GM12864 (cell line): ENCODE measurements at regions not wholly inside any gene's neighbourhood (a gene's known extent, or its start where the extent isn't known, plus 50 kb on each side); places are given as distances from the start of the nearest gene placed in this dataset.

Experiments
- DNase-seq: peaks from one replicate; pipeline ENCODE4 v3.0.0-alpha.2; 2011; ENCODE audit warnings: low read depth
- H3K4me3 ChIP-seq: 2 replicates; pipeline ENCODE4 v1.5.1; 2011; ENCODE audit warnings: mild to moderate bottlenecking, low read depth, low read length, control low read depth
- TF ChIP-seq, protein P1 (sequence below): IDR thresholded peaks from 2 replicates; pipeline ENCODE4 v1.5.1; 2011; ENCODE audit warnings: low read depth, mild to moderate bottlenecking, moderate library complexity, low read length, control low read depth, inconsistent platforms; ENCODE audit errors: missing control alignments

DNA sequence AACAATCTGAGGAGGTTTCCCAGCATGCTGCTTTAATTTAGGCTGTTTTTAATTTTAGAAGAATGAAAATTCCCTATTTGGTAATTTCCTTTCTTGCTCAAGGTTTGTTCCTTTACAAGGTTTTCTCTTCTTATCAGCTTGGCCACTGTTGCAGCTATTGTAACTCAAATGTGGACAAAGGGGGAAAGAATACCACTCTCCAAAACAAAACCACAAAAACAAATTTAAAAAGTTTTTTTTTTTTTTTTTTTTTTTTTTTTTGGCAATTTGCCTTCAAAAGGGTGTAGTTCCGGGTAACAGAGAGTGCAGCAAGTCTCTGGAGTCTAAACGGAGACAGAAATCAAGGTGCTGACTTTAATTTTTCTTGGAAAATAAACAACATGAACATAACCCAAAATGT is 306.4 kb upstream of the ARGLU1 start:
- no peak for DNase-seq
- H3K4me3 ChIP-seq: no peak overlapping the region
- TF ChIP-seq, protein P1, sequence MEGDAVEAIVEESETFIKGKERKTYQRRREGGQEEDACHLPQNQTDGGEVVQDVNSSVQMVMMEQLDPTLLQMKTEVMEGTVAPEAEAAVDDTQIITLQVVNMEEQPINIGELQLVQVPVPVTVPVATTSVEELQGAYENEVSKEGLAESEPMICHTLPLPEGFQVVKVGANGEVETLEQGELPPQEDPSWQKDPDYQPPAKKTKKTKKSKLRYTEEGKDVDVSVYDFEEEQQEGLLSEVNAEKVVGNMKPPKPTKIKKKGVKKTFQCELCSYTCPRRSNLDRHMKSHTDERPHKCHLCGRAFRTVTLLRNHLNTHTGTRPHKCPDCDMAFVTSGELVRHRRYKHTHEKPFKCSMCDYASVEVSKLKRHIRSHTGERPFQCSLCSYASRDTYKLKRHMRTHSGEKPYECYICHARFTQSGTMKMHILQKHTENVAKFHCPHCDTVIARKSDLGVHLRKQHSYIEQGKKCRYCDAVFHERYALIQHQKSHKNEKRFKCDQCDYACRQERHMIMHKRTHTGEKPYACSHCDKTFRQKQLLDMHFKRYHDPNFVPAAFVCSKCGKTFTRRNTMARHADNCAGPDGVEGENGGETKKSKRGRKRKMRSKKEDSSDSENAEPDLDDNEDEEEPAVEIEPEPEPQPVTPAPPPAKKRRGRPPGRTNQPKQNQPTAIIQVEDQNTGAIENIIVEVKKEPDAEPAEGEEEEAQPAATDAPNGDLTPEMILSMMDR: no peak

DNA sequence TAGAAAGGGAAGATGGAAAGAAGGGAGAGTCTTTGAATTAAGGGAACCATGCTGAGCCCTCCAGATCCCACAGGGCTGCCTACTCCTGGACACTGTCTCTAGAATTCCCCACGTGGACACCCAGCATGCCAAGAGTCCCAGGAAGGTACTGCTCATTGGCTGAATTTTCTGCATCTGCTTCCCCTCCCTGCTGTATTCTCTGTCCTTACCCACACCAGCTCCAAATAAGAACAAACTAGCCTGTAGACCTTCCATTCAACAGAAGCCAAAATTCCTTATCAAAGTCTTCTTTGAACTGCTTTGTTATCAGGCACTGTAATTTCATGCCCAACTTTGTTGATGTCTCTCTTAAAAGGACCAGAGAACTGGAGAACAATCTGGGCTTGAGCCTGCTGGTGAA is 305.9 kb upstream of the ARGLU1 start:
- H3K4me3 ChIP-seq: no peak overlapping the region
- DNase-seq: no peak
- TF ChIP-seq, protein P1: no peak

DNA sequence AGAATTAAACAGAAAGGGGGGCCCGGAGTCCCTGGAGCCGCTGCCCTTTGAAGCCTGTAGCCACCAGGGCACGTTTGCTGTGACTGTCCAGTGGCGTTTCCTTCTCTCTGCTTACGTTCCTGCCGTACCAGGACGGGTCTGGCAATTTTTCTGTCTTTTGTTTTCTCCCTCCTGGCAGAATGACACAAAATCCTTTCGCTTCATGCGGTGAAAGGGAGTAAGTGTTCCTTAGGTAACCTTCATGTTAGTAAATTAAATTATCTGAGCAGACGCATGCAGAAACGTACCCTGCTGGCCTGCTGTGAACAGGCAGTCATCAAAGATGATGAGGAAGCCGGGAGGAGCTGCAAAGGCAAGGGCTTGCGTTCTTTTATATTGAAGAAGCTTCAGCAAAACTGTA is 299.3 kb upstream of the ARGLU1 start:
- TF ChIP-seq, protein P1: no peak
- no peak for DNase-seq
- H3K4me3 ChIP-seq: no peak overlapping the region

GRCh38 chr13:106865716-106866440 is 297.9 kb upstream of the ARGLU1 start:
- TF ChIP-seq, protein P1: no peak
- DNase-seq: no peak
- no peak overlapping the region for H3K4me3 ChIP-seq

DNA sequence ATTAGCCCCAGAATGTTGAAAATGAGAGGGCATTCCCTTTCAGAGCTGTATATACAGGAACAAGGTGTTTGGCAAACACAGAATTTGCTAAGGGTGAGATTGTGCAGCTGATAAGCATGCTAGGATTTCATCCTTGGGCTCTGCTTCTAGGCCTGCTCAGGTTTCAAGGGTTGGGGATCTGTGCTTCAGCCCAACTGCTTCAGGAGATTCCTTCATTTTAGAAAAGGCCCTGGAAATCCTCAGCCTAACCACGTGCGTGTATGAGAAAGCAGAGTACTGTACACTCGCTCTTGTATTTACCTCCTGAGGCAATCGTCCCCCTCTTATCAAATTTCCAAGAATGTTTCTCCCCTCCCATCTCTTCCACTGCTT is 291.6 kb upstream of the ARGLU1 start:
- H3K4me3 ChIP-seq: no peak overlapping the region
- no peak for DNase-seq
- TF ChIP-seq, protein P1: no peak

GRCh38 chr13:106858903-106859532 is 291.1 kb upstream of the ARGLU1 start:
- H3K4me3 ChIP-seq: no peak overlapping the region
- TF ChIP-seq, protein P1: no peak
- DNase-seq: no peak

DNA sequence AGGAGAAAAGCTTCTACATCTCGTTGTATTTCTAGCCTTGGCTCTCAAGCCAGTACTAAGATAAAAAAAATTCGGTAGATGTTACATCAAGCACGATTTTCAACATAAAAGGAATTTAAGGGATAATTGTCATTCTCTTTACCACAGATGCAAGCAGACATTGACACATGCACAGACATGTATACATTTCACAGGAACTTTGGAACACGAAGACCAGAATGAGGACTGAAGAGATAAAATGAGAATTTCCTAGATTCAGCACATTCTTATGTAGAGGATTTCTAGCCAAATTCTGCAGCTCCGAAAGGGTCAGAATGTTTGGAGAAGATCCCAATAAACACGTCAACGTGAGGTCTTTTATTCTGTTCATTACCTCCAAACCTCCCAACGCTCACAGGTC is 284.5 kb upstream of the ARGLU1 start:
- H3K4me3 ChIP-seq: no peak overlapping the region
- no peak for DNase-seq
- TF ChIP-seq, protein P1: no peak
